Mucosa of descending colon (tissue), 3 donors: ENCODE measurements at regions not wholly inside any gene's neighbourhood (a gene's known extent, or its start where the extent isn't known, plus 50 kb on each side); places are given as distances from the start of the nearest gene placed in this dataset.
"Not testable (repeated sequence)": the region's sequence is repeated elsewhere in the genome, so short reads cannot be mapped to it uniquely, and the experiment has no call there.

Source experiments
- ATAC-seq: fragments of 200-7000 bp; cut with Tn5 transposase; one replicate; pipeline ENCODE4 v1.9.1; 2020; ENCODE audit warnings: mild to moderate bottlenecking, moderate library complexity
- DNase-seq, 3 donors: peaks; one replicate each; pipeline ENCODE4 v3.0.0-alpha.2; 2020
- H3K36me3 ChIP-seq: fragments of 200-600 bp; one replicate; pipeline ENCODE4 v1.8.0; 2021; ENCODE audit warnings: low read depth, mild to moderate bottlenecking
- H3K4me1 ChIP-seq: fragments of 200-600 bp; one replicate; pipeline ENCODE4 v1.8.0; 2021; ENCODE audit warnings: low read depth, mild to moderate bottlenecking
- H3K4me3 ChIP-seq: fragments of 200-600 bp; one replicate; pipeline ENCODE4 v1.8.0; 2021; ENCODE audit warnings: mild to moderate bottlenecking
- H3K9me3 ChIP-seq: fragments of 200-600 bp; one replicate; pipeline ENCODE4 v1.8.0; 2021; ENCODE audit warnings: mild to moderate bottlenecking
- CTCF ChIP-seq: fragments of 200-600 bp; IDR thresholded peaks from one replicate; pipeline ENCODE4 v1.8.0; 2022; ENCODE audit warnings: antibody characterized with exemption, mild to moderate bottlenecking
- intact Hi-C, 2 donors: fragments of 100-400 bp; cut with DNase I in 1 of 2; cut with micrococcal nuclease in 1 of 2; formaldehyde crosslinking; loops; one replicate each; pipeline versions ENCODE4 v1.11.0 to v1.11.1; 2022; cut with DNase I, micrococcal nuclease
- donor health status: DM: no; HTN: no; CAD: no; lungs with moderate emphysema.
- donor health status: DM: no; HTN: no; CAD: no.
- donor health status: DM: no; HTN: yes; CAD: no.

- DNase-seq, result peak in 1 of 3 donors; percentile 5
- TF ChIP-seq CTCF, result no peak
- no peaks in the 10 kb centered on the region for H3K9me3 ChIP-seq
- H3K4me3 ChIP-seq, result no peak overlapping the region
- H3K4me1 ChIP-seq, result no peaks in the 10 kb centered on the region
- no peaks in the 10 kb centered on the region for H3K36me3 ChIP-seq
- intact Hi-C loops, result loop anchor here (5.0 to 10.0 kb wide), 2 partner anchors 322 to 325 kb away; no protein-coding TSS in a partner anchor
- ATAC-seq, result no peak
Measured at GRCh38 chr17:63082273-63082861, 116.3 kb downstream of the TANC2 start.

GRCh38 chr17:63082952-63083351, 116.9 kb downstream of the TANC2 start:
- Histone ChIP-seq H3K9me3 (no peaks in the 10 kb centered on the region), H3K36me3 (no peaks in the 10 kb centered on the region), H3K4me3 (no peak overlapping the region), H3K4me1 (no peaks in the 10 kb centered on the region)
- ATAC-seq (no peak), DNase-seq (no peak)
- TF ChIP-seq CTCF, result no peak
- intact Hi-C loops, result loop anchor here (5.0 to 10.0 kb wide), 2 partner anchors 322 to 324 kb away; no protein-coding TSS in a partner anchor

GRCh38 chr17:63086483-63087185, 120.6 kb downstream of the TANC2 start:
- no peak for TF ChIP-seq CTCF
- Histone ChIP-seq H3K36me3 (no peaks in the 10 kb centered on the region), H3K4me1 (no peaks in the 10 kb centered on the region), H3K9me3 (no peaks in the 10 kb centered on the region), H3K4me3 (no peak overlapping the region)
- no peak for ATAC-seq
- no peak for DNase-seq
- intact Hi-C loops, result loop anchor here in 1 of 2 donors (10.0 kb wide), 1 partner anchor 318 kb away; no protein-coding TSS in a partner anchor

DNA sequence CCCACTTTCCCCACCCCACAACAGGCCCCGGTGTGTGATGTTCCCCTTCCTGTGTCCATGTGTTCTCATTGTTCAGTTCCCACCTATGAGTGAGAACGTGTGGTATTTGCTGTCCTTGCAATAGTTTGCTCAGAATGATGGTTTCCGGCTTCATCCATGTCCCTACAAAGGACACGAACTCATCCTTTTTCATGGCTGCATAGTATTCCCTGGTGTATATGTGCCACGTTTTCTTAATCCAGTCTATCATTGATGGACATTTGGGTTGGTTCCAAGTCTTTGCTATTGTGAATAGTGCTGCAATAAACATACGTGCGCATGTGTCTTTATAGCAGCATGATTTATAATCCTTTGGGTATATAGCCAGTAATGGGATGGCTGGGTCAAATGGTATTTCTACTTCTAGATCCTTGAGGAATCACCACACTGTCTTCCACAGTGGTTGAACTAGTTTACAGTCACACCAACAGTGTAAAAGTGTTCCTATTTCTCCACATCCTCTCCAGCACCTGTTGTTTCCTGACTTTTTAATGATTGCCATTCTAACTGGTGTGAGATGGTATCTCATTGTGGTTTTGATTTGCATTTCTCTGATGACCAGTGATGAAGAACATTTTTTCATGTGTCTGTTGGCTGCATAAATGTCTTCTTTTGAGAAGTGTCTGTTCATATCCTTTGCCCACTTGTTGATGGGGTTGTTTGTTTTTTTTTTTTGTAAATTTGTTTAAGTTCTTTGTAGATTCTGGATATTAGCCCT, 124.5 kb downstream of the TANC2 start:
- ATAC-seq, H3K4me1 ChIP-seq, H3K9me3 ChIP-seq, intact Hi-C loops, H3K36me3 ChIP-seq, DNase-seq, H3K4me3 ChIP-seq: not testable (repeated sequence)

GRCh38 chr17:63091909-63092308, 125.9 kb downstream of the TANC2 start:
- intact Hi-C loops, H3K4me3 ChIP-seq, H3K4me1 ChIP-seq, DNase-seq, ATAC-seq, H3K36me3 ChIP-seq, H3K9me3 ChIP-seq: not testable (repeated sequence)

GRCh38 chr17:63094631-63095030, 128.6 kb downstream of the TANC2 start:
- intact Hi-C loops, result no loop called here
- no peaks in the 10 kb centered on the region for H3K9me3 ChIP-seq
- H3K36me3 ChIP-seq, result no peaks in the 10 kb centered on the region
- DNase-seq (no peak), ATAC-seq (no peak)
- no peak overlapping the region for H3K4me3 ChIP-seq
- no peak for TF ChIP-seq CTCF
- no peaks in the 10 kb centered on the region for H3K4me1 ChIP-seq
